ENCODE measurements at regions not wholly inside any gene's neighbourhood (a gene's known extent, or its start where the extent isn't known, plus 50 kb on each side); places are given as distances from the start of the nearest gene placed in this dataset.
A peak's percentile ranks its signal among the peaks of the same experiment; 100 is the strongest.

DNA sequence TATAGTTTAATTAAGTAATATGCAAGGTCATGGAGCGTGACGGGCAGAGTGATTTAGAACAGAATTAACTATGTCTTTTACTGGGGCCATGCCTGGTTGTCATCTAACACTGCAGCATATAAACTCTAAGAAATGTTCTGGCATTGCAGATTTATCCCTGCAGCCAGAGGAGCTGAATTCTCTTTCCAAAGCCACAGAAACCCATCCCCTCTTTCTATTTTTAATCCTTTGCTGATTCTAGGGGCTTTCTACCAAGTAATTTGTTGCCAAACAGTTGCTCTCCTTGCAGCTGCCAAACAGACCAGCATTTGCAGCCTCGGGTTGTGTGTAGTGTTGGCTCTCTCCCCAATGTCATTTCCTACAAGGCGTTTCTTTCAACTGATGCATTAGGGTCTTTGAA is 243.2 kb upstream of the MON1B start:
- Mint-ChIP-seq H3K36me3 (ENCODE audit: insufficient read depth in 2 of 2) (peaks cover 0 to 4% of the 10 kb centered on the region in 2 donors), H3K27me3 (ENCODE audit: low read depth) (no peaks in the 10 kb centered on the region), H3K4me3 (no peak overlapping the region), H3K27ac (no peak overlapping the region), H3K9me3 (peaks cover 7 to 10% of the 10 kb centered on the region in 2 donors), H3K4me1 (ENCODE audit: low read depth) (no peaks in the 10 kb centered on the region)
- no peak for ATAC-seq (replicated peaks in 1 of 2)
- no peak for DNase-seq

DNA sequence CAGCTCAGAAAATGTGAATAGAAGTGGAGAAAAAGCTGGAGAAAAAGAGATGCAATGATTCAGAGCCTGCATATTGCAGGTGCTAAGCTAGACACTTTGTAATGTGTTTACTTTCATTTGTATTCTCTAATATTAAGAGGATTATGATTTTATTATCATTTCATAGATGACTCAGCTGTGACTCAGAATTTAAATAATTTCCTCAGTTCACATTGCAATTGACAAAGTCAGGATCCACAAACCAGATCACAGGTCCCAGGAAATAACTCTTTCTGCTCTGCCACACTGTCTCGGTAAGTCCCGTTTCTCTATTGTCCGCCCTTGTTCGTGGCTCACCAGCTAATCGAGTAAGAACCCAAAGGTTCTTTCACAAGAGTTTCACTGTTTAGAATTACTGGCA is 235.4 kb upstream of the MON1B start:
- Mint-ChIP-seq H3K36me3 (ENCODE audit: insufficient read depth in 2 of 2) (peaks cover 0 to 2% of the 10 kb centered on the region in 2 donors), H3K9me3 (peaks cover 0 to 8% of the 10 kb centered on the region in 2 donors), H3K27me3 (ENCODE audit: low read depth) (no peaks in the 10 kb centered on the region), H3K4me3 (no peak overlapping the region), H3K4me1 (ENCODE audit: low read depth) (no peaks in the 10 kb centered on the region), H3K27ac (no peak overlapping the region)
- ATAC-seq (replicated peaks in 1 of 2) = no peak
- DNase-seq = no peak

DNA sequence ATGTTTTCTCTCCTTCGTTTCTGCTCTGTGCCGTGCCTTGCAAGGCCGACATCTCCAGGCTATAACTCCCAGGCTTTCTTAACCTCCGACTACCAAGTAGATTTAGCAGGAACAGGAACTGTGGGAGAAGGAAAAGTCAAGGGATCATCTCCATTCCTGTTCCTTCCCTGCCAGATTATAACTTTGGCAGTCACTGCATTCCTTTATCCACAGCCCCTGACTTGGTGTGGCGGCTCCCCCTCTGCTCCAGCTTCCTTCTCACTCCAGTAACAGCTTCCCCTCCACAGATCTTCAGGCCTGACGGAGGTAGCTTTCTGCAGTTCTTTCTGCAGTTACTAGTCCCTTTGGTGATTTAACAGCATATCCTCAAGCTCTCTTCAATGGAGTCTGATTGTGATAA is 234.6 kb upstream of the MON1B start:
- no peak overlapping the region for H3K4me3 Mint-ChIP-seq
- H3K27me3 Mint-ChIP-seq (ENCODE audit: low read depth) = no peaks in the 10 kb centered on the region
- DNase-seq = no peak
- H3K9me3 Mint-ChIP-seq = peaks cover 0 to 4% of the 10 kb centered on the region in 2 donors
- peaks cover 0 to under 1% of the 10 kb centered on the region in 2 donors for H3K36me3 Mint-ChIP-seq (ENCODE audit: insufficient read depth in 2 of 2)
- no peaks in the 10 kb centered on the region for H3K4me1 Mint-ChIP-seq (ENCODE audit: low read depth)
- ATAC-seq (replicated peaks in 1 of 2) = no peak
- no peak overlapping the region for H3K27ac Mint-ChIP-seq

DNA sequence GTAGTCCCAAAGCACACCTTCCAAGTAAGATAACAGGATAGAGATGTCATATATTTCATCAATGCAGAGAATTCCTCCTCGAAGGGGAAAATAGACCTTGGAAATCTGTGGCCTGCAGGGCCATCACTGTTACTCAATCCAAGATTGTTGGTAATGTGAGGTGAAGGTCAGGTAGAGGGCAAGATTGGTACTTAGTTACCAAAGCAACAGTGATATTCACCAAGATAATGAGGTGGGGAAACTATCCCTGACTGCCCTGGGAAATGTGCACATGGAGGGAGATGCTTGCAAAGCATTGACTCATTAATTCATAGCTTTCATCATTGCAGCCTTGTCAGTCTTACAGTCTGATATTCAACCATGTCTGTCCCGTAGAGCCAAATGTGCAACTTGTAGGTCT is 234.1 kb upstream of the MON1B start:
- Mint-ChIP-seq H3K27me3 (ENCODE audit: low read depth) (no peaks in the 10 kb centered on the region), H3K4me3 (no peak overlapping the region), H3K27ac (no peak overlapping the region)

GRCh38 chr16:76959166-76959565 is 231.8 kb upstream of the MON1B start:
- no peak overlapping the region for H3K27ac Mint-ChIP-seq
- DNase-seq (no peak), ATAC-seq (replicated peaks in 1 of 2) (no peak)
- no peaks in the 10 kb centered on the region for H3K27me3 Mint-ChIP-seq (ENCODE audit: low read depth)
- no peaks in the 10 kb centered on the region for H3K36me3 Mint-ChIP-seq (ENCODE audit: insufficient read depth in 2 of 2)
- H3K9me3 Mint-ChIP-seq = peaks cover 0 to 4% of the 10 kb centered on the region in 2 donors
- H3K4me1 Mint-ChIP-seq (ENCODE audit: low read depth) = no peaks in the 10 kb centered on the region
- H3K4me3 Mint-ChIP-seq = no peak overlapping the region

More for the DNA sequence above, 234.1 kb upstream of the MON1B start:
- H3K9me3 Mint-ChIP-seq = peaks cover 0 to 4% of the 10 kb centered on the region in 2 donors
- no peaks in the 10 kb centered on the region for H3K4me1 Mint-ChIP-seq (ENCODE audit: low read depth)
- no peak for ATAC-seq (replicated peaks in 1 of 2)
- no peaks in the 10 kb centered on the region for H3K36me3 Mint-ChIP-seq (ENCODE audit: insufficient read depth in 2 of 2)
- DNase-seq = no peak

GRCh38 chr16:76963614-76964315 is 227.2 kb upstream of the MON1B start:
- no peak overlapping the region for H3K27ac Mint-ChIP-seq
- H3K4me1 Mint-ChIP-seq (ENCODE audit: low read depth) = no peaks in the 10 kb centered on the region
- no peak for DNase-seq
- H3K36me3 Mint-ChIP-seq (ENCODE audit: insufficient read depth in 2 of 2) = no peaks in the 10 kb centered on the region
- no peak overlapping the region for H3K4me3 Mint-ChIP-seq
- ATAC-seq (replicated peaks in 1 of 2) = no peak
- H3K9me3 Mint-ChIP-seq = peaks cover 1 to 2% of the 10 kb centered on the region in 2 donors
- H3K27me3 Mint-ChIP-seq (ENCODE audit: low read depth) = no peaks in the 10 kb centered on the region

DNA sequence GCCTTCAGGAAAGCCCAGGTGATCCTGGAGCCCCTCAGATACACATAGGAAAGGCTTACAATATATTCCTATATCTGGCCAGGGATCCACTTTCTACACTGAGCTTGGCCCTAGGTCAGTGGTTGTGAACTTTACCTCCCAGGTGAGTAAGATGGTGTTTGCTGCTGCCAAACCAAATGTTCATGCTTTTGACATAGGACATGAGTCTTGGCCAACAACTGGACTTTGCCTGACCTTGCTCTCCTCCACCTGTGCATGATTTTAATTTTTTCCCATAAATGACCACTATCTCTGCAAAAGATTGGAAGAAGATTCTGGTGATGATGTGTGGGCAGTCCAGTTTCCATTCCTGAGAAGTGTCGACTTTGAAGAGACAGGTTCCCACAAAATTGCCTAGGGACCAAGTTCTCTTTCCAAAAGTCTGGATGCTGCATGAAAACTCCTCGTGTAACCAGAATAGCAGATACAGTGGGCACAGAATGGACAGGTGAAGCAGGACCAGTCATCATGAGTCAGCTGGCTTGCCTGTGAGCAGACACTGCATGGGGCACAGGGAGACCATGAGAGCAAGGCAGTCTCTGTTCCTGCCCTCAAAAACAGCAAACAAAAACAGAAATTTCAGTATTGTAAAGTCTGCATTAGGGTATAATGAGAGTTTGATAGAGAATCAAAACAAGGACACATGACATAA is 226.4 kb upstream of the MON1B start:
- ATAC-seq (replicated peaks in 1 of 2) = no peak
- Mint-ChIP-seq H3K27me3 (ENCODE audit: low read depth) (no peaks in the 10 kb centered on the region), H3K36me3 (ENCODE audit: insufficient read depth in 2 of 2) (no peaks in the 10 kb centered on the region), H3K9me3 (peaks cover 1 to 2% of the 10 kb centered on the region in 2 donors), H3K4me3 (no peak overlapping the region), H3K27ac (no peak overlapping the region), H3K4me1 (ENCODE audit: low read depth) (no peaks in the 10 kb centered on the region)
- no peak for DNase-seq

- Mint-ChIP-seq H3K27ac (no peak overlapping the region), H3K9me3 (no peaks in the 10 kb centered on the region), H3K4me3 (no peak overlapping the region), H3K36me3 (ENCODE audit: insufficient read depth in 2 of 2) (peaks cover 0 to 1% of the 10 kb centered on the region in 2 donors), H3K4me1 (ENCODE audit: low read depth) (no peaks in the 10 kb centered on the region), H3K27me3 (ENCODE audit: low read depth) (peaks cover 18% of the 10 kb centered on the region)
- DNase-seq (no peak), ATAC-seq (replicated peaks in 1 of 2) (no peak)
Observed at GRCh38 chr16:76970087-76970744, 220.8 kb upstream of the MON1B start.

DNA sequence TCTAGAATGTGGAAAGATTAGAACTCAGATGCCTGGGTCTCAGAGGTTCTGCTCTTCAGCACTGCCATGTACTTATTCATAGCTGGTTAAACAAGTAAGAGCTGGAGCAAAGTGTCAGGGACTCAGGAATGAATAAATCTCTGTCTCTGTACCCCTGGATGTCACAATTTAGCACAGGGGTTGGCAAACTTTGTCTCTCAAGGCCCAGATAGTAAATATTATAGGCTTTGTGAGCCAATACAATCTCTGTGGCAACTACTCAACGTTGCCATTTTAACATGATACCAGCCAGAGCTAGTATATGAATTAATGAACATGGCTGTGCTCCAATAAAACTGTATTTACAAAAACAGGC is 220.3 kb upstream of the MON1B start:
- Mint-ChIP-seq H3K4me3 (no peak overlapping the region), H3K27me3 (ENCODE audit: low read depth) (peaks cover 18% of the 10 kb centered on the region), H3K4me1 (ENCODE audit: low read depth) (no peaks in the 10 kb centered on the region), H3K9me3 (peaks cover 0 to 3% of the 10 kb centered on the region in 2 donors), H3K27ac (no peak overlapping the region), H3K36me3 (ENCODE audit: insufficient read depth in 2 of 2) (peaks cover 0 to 1% of the 10 kb centered on the region in 2 donors)
- no peak for ATAC-seq (replicated peaks in 1 of 2)
- no peak for DNase-seq

GRCh38 chr16:76976101-76976500 is 214.9 kb upstream of the MON1B start:
- no peaks in the 10 kb centered on the region for H3K4me1 Mint-ChIP-seq (ENCODE audit: low read depth)
- DNase-seq (no peak), ATAC-seq (replicated peaks in 1 of 2) (peak; percentile 80 to 85)
- no peak overlapping the region for H3K27ac Mint-ChIP-seq
- no peak overlapping the region for H3K4me3 Mint-ChIP-seq
- peaks cover 0 to 5% of the 10 kb centered on the region in 2 donors for H3K9me3 Mint-ChIP-seq
- peaks cover 16% of the 10 kb centered on the region for H3K27me3 Mint-ChIP-seq (ENCODE audit: low read depth)
- H3K36me3 Mint-ChIP-seq (ENCODE audit: insufficient read depth in 2 of 2) = peaks cover 0 to 1% of the 10 kb centered on the region in 2 donors

DNA sequence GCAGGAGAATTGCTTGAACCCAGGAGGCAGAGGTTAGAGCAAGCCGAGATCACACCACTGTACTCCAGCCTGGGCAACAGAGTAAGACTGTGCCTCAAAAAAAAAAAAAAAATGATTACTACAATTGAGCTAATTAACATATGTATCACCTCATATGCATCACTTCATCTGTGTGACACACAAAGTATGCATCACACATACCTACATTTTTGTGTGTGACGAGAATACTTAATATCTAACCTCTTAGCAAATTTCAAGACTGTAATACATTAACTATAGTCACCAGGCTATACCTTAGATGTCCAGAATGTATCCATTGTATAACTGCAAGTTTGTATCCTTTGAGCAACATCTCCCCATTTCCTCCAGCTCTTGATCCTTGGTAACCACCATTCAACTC is 214.2 kb upstream of the MON1B start:
- no peak for DNase-seq
- Mint-ChIP-seq H3K4me1 (ENCODE audit: low read depth) (no peaks in the 10 kb centered on the region), H3K27ac (no peak overlapping the region), H3K9me3 (peaks cover 0 to 5% of the 10 kb centered on the region in 2 donors), H3K36me3 (ENCODE audit: insufficient read depth in 2 of 2) (peaks cover 0 to 1% of the 10 kb centered on the region in 2 donors), H3K4me3 (no peak overlapping the region), H3K27me3 (ENCODE audit: low read depth) (peaks cover 12% of the 10 kb centered on the region)
- ATAC-seq (replicated peaks in 1 of 2) = no peak

GRCh38 chr16:76984196-76984595 is 206.8 kb upstream of the MON1B start:
- Mint-ChIP-seq H3K4me3 (no peak overlapping the region), H3K9me3 (peaks cover 0 to 1% of the 10 kb centered on the region in 2 donors)

GRCh38 chr16:76985392-76986045 is 205.5 kb upstream of the MON1B start:
- Mint-ChIP-seq H3K36me3 (ENCODE audit: insufficient read depth in 2 of 2) (no peaks in the 10 kb centered on the region), H3K4me3 (no peak overlapping the region), H3K27me3 (ENCODE audit: low read depth) (peaks cover 4% of the 10 kb centered on the region), H3K4me1 (ENCODE audit: low read depth) (no peaks in the 10 kb centered on the region), H3K9me3 (peaks cover 0 to 1% of the 10 kb centered on the region in 2 donors), H3K27ac (no peak overlapping the region)
- DNase-seq (no peak), ATAC-seq (replicated peaks in 1 of 2) (no peak)

More at GRCh38 chr16:76984196-76984595, 206.8 kb upstream of the MON1B start:
- Mint-ChIP-seq H3K36me3 (ENCODE audit: insufficient read depth in 2 of 2) (no peaks in the 10 kb centered on the region), H3K27me3 (ENCODE audit: low read depth) (peaks cover 4% of the 10 kb centered on the region), H3K27ac (no peak overlapping the region), H3K4me1 (ENCODE audit: low read depth) (no peaks in the 10 kb centered on the region)
- ATAC-seq (replicated peaks in 1 of 2) = no peak
- no peak for DNase-seq

All from activated T-cell treated with anti-CD3 and anti-CD28 coated beads, Interleukin-2, amount 50 U/mL, for 72 hours (primary cell).